NCI-H1436 (cell line): ENCODE measurements at regions not wholly inside any gene's neighbourhood (a gene's known extent, or its start where the extent isn't known, plus 50 kb on each side); places are given as distances from the start of the nearest gene placed in this dataset.

ENCODE experiments used
- DNase-seq: peaks from one replicate; lab custom pipeline; 2025; lab: John Stamatoyannopoulos, UW

DNA sequence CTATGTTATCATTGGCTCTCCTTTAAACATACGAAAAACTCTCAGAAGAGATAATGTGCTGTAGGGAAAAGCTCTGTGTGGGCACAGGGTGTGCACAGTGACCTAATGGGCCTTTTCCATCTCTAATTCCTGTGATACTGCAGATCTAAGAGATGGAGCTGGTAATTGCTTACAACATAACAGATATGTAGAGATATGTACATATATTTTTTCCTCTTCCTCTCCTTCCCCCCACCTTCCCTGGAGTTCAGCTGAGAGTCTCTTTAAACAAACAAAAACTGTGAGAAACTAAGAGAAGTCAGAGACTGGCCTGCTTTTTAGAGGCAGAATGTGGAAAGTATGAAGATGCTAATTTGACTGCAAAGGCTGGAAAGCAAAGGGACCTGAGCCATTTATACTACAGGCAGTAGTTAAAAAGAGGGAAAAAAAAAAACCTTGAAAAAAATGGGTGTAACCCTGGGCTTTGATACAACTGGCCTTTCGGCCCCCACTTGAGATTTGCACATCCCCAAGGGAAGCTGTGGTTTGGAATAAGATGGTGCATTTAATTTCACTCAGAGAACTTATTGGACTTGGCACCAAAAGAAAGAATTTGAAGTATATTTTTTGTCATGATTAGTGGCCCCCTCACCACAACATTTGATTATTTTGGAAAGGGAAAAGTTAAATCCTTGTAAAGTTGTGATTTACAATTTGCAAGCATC lies 502.2 kb upstream of the ZEB2 start:
- DNase-seq = no peak

DNA sequence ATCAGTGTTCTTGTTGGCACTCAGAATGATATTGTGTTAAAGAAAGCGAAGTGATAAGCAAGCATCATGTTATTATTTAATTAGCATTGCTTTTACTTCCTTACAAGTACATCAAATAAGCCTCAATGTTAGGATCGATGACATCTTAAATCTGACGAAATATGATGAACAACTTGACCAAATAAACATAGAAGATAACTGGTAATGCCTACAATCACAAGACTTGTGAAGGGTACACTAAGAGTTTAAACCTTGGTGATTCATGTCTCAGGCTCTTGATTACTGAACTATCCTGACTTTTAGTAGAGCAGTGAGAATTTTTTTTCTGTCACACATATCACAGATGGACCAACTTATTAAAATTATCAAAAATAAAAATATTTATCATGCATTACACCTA lies 500.8 kb upstream of the ZEB2 start:
- no peak for DNase-seq

DNA sequence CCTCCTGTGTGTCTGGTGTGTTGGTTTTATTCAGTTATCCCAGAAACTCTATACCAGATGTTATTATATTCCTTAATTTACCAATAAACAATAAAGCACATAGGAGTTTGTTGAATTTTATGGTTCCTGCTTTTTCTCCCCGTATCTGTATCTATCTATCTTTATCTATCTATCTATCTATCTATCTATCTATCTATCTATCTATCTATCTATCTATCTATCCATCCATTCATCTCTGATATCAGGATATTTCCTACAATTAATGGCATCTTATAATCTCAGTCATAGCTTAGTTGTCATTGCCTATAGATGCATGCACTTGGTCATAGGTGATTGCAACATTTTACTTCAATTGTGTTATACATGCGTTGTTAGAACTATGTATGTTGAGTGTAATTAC lies 500.2 kb upstream of the ZEB2 start:
- no peak for DNase-seq

DNA sequence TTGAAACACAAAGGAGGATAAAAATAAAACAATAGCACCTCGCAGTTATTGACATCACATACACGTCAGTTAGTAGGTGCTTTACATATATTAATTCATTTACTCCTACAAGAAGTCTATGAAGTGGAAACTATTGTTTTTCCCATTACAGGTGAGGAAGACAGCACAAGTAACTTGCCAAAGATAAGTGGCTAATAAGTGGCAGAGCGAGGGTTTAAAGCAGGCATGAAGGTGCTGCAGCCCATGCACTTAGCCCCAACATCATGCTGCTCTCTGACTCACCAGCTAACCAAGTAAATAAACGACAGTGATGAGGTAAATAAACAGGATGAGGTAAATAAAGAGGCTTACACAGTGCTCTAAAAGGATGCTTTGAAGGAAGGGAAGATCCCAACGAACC lies 498.6 kb upstream of the ZEB2 start:
- DNase-seq = no peak

DNA sequence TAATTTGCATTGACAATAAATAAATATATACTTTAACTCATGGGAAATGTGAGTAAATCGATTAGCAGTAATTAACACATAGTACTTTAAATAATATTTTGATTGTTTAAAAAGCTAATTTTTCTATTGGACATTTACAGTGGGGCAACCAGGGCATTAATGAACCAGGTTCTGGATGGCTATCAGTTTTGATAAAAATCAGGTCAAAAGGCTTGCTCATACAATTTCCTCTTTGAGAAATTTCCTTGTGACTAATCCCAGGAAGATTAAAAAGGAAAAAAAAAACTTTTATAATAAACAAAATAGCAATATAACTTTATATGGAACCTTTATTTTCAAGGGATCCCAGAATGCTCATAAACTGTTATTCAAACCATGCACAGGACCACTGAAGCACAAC lies 497.2 kb upstream of the ZEB2 start:
- no peak for DNase-seq

DNA sequence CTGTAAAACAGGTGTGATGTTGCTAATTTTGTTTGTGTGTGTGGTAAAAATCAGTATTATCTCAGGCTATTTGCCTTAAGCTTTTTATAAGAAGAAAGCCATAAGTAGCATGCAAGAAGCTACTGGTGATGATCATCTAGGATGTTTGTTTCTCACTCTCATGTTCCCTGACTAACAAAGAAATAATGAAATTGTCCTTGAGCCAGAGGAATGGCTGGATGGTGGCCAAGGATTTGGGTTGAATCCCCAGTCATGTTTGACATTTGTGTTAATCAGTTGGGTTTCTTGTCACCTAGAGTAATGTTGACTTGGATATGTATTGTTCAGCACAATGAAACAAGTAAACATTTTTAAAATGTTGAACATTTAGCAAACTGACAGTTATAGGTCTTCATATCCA lies 496.8 kb upstream of the ZEB2 start:
- DNase-seq = no peak

DNA sequence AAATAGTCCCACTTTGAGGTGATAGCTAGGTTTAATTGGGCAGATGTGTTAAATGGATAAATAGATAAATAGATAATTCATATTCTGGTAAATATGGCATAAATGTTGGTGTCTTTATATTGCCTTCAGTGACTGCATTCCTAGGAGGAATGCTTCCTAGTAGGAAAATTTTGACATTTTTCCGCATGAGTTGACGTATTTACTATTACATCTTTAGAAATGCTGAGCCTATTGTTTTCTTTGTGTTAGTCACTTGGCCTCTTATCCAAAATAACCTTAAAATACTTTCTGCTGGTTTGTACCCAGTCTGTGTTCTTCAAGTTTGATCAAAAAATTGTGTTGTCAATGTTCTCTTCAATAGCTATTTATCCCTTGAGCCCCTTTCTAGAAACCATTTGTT lies 495.6 kb upstream of the ZEB2 start:
- no peak for DNase-seq

DNA sequence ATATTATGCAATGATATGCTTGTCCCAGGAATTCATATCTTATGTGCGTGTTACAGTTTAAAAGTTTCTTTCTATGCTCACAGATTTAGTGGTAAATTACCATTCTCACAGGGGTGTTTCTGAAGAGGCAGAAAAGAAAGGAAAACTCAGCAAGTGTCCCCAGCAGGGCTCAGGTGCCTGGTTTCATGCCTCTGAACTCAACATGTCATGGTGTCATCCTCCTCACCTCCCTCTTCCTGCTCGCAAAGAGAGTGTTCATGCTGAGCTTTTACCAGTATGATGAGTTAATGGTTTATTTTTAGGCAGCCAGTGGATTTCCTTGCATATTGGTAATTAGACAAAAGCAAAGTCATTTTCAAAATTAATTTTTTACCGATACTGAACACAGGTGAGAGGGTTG lies 492.9 kb upstream of the ZEB2 start:
- DNase-seq = no peak

DNA sequence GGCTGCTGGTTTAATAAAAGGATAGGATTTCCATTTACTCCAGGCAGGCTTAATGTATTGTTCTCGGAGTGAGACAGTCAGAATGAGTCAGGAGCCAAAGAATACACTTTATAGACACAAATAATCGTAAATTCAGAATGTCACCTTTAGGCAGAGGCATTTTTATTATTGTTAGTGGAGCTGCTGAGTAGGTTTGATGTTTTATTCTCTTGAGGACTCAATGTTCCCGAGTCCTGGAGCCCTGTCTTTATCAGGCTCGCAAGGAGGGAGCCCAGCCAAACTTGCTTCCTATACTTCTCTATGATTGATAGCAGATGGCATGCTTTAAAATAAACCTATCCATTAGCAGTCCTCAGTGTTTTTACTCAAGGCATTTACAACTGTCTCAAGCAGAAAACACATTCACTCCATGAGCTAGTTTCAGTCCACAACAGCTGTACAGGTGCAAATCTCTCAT lies 492.3 kb upstream of the ZEB2 start:
- DNase-seq = no peak

DNA sequence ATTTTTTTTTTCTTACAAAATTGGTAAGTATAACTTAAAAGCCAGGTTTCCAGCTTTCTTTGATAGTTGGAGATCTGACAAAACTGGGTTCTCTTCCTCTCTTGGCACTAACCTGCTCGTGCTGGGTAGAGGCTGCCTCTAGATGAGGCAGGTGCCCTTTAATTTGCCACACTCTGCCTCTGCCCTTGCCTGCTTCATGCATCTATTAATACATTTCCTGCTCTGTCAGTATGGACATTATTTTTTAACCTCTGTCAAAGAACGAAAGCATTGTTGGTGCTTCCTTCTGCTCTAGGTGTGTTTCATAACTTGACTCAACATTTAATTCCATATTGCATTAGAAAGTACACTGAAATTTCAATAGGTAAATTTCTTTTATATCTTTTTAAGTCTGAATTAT lies 490.7 kb upstream of the ZEB2 start:
- DNase-seq = no peak

DNA sequence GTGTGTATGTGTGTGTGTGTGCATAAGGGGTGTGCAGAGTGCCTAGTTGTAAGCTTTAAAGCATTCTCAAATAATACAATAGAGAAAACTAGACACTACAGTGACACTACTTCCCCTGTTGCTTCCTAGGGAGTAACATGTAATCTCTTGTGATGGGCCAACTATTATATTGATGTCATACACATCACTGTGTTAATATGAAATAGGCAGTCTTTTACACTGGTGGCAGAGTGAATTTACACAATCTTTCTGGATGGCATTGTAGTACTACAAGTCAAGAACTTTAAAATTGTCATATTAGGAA lies 488.0 kb upstream of the ZEB2 start:
- DNase-seq = no peak

DNA sequence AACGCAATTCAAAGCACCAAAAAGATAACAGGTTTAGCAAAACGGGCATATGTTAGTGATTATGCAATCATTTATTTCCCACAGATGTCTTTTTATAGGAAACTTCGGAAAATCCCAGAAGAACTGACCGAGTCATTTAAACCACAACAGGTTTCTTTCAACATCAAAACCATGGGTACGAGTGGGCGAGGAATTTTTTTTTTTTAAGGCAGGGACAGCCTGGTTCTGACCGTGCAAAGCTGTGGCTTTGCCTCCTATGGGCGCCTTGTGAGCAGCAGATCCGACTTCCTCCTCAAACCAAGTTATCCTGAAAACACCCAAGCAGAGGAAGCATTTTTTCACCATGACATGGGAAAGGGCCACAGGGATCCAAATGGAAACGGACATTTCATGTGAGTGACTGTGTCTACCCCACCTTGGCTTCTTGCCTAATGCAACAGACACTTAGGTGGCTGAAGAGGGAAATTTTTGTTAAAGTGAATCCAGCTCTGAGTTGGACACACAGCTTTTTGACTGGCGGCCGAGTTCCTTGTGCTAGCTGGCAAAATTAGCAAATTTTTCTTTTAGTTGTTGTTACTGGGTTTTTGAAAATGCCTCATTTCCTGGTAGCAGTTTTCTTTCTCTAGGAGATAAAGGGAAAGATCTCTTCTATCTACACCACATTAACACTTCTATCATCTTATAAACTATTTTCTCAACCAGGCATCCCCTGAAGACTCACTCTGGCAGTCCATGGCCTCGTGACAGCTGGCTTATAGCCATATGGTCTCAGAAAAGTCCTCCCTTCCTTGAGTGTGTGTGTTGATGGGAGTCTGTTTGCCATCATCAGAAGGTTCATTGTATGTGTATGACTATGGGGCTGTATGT lies 487.4 kb upstream of the ZEB2 start:
- no peak for DNase-seq

DNA sequence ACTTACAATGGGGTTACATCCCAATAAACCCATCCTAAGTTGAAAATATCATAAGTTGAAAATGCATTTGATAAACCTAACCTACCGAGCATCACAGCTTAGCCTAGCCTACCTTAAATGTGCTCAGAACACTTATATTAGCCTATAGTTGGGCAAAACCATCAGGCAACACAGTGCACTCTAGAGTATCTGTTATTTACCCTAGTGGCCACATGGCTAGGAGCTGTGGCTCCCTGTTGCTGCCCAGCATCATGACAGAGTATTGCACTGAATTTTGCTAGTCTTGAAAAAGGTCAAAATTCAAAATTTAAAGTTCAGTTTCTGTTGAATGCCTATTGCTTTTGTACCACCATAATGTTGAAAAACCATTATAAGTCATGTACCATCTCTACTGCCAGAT lies 482.7 kb upstream of the ZEB2 start:
- DNase-seq = no peak

DNA sequence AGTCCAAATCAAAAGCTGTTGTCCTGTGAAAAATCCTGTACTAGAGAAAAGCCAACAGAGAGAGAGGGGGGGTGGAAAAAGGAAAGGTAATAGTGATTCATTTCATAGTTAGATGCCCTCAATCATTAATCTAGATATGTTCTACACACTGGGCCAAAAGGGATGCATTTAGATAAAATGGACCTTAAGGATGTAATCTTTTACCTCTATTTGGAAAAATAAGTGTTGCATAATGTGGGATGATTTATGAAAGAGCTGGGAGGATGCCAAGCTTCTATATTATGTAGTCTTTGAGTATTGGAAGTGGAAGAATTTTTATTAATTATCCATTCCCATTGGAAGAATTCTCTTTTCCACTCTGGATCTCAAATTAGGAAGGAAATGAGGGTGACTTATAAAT lies 480.5 kb upstream of the ZEB2 start:
- DNase-seq = no peak

DNA sequence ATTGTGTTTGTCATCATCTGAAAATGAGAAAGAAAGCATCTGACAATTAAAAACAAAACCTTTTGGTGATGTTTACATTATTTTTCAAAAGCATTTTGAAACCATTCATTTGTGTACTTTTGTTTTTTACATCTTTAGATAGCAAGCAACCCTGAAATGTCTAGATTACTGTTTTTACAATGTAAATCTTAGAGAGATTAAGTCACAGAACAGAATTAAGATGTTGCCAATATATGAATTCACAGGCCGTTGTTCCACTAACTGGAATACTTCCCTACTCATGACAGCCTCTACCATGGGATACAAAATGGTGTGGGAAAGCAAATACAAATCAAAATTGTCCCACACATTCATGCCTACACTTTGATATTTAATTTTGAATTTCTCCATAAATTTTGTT lies 480.0 kb upstream of the ZEB2 start:
- no peak for DNase-seq

DNA sequence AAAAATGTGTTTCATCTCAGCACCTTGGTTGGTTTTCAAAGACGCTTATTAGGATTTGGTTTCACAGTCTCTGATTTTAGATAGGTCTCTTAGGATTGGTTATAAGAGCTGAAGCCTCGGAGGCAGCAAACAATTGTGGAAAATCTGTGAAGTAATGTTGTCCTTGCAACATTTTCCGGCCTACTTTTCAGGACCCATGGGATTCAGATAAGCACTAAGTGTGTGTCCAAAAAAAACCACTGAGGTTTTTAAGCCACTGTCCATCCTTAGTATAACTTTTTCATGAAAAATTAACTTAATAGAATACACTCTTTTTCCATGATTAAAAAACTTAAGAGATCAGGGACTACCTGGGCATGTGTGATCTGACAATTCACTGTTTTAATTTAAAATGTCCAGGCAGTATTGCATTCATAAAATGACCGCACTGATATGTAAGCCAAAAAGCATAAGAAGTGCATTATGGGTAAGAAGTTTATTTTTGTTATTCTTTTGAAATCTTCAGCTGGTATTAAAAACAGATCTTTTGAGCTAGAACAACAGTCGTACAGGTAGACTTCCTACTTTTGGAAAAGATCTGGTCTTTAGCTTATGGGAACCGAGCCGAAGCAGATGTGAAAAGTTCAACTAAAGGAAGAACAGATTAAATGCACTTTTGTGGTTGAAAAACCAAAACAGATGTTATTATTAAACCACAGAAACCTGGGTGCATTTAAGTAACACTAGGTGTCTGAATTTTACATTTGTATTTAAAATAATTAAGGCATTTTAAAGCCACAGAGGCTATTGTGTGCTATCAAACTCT lies 479.4 kb upstream of the ZEB2 start:
- DNase-seq = no peak

DNA sequence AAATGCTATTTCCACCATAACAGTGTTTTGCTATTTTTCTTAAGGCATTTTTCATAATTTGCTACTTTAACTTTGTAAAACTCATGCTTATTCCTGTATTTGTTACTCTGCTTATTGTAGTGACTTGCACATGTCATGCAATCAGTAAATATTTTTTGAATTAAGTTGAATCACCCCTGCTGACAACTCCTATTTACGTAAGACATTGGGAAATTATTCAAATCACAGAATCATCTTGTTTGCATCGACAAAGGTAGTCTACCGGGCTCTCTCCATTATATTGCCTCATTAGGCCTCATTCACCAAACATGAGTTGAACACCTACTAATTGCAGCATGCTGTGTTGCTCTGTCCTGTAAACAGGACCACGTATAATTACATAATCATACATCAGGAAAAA lies 478.5 kb upstream of the ZEB2 start:
- DNase-seq = no peak

DNA sequence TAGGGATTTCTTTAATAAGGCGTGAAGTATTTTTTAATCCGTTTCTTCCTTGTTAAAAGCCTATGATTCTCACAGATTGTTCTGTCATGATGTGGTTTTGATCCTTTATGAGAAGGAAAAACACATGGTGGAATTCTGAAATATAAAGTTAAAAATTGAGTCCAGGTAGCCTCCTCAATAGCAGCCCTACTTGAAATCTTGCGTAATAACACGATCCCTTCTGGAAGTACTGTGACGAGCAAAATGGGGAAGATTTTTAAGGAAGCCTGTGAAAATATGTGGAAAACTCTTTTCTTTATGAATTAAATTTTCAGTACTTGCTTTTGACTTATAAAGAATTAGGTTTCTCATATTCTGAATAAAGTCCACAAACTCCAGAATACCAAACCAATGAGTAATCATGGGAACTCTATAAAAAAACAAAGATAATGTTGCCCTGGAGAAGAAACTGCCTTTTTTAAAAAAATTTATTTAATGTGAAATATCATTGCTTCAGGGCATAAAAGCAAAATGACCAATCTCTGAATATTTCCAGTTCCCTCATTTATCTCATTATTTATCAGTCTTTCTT lies 476.4 kb upstream of the ZEB2 start:
- DNase-seq = no peak

DNA sequence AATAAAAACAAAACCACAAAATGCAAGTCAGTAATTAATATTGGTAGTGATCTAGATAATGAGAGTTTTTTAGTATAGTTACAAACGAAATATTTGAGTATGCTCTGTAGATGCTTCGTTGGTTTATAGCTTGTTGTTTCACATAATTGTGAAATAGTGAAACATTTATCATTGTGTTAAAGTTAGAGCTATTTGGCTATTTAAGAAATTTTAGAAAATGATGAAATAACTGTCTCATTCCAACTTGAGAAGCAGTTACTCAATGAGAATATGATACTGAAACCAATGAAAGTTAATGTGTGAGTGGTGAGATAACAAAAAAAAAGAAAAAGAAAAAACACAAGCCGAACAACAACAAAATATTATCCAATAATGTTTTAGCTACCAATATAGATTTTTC lies 475.6 kb upstream of the ZEB2 start:
- DNase-seq = no peak

DNA sequence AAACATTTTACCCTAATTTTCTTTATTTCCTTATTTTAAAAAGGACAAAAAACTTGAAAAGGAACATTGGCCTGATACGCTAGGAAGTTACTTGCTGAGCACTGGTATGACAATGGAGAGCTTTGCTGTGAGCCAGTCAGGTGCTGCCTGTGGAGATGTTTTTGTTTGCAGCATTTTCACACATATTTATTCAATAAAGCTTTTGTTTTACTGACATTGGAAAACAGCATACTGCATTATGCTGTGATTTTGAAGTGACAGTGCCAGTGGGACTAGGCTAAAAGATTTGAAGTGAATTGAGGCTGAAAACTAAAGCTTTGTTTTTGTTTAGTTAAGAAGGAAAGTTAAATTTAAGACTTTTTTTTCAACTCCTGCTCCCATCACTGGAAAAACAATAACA lies 470.7 kb upstream of the ZEB2 start:
- no peak for DNase-seq

DNA sequence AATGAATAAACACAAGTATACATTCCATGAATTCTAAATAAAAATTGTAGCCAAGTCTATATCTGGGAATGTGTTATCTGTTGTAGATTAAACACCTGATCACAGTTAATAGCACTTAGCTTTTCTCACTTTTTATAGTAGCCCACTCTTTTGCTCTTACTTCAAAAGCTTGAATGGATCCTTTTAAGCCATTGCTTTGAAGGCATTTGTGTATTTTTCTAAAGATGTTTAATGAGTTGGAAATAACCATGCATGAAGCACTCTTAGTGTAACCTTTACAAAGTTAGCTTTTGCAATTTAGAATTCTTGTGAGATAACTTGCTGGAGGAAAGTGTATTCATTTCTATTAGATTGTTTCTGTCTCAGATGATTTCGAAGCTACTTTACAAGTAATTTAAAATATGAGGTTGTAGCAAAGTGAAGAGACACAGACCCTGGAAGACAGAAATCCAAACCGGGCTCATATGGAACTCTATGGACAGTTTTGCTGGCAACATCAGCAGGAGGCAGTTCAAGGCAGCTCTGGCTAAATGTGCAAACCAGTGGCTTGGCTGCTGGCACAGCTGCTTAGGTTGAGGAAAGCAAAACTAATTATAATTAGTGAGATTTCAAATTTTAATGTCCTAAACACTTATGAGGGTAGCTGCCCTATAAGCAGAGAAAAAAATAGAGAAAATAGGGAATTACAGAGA lies 469.8 kb upstream of the ZEB2 start:
- DNase-seq = no peak

DNA sequence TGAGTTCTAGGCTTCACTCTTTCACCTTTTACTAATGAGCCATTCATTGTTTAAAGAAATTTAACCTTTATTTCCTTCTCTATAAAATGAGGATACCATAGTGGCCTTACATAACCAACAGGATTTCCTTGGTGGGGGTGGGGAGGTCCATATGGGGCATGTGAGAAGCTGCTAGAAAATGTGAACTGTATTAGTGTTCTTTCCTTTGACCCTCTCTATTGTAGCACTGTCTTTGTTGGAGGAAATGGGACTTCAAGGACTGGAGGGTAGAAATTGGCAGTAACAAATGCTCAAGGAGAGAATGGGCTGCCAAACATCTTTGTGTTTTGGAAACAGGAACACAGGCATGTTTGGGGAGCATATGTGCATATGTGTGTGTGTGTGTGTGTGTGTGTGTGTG lies 468.7 kb upstream of the ZEB2 start:
- no peak for DNase-seq
